Activated naive CD4-positive, alpha-beta T cell treated with anti-CD3 and anti-CD28 coated beads, Interleukin-2, amount 50 U/mL, for 16 hours (primary cell): ENCODE measurements at regions not wholly inside any gene's neighbourhood (a gene's known extent, or its start where the extent isn't known, plus 50 kb on each side); places are given as distances from the start of the nearest gene placed in this dataset.
"Not testable (repeated sequence)": the region's sequence is repeated elsewhere in the genome, so short reads cannot be mapped to it uniquely, and the experiment has no call there.

Source experiments
- DNase-seq: peaks from one replicate; pipeline ENCODE4 v3.0.0-alpha.2; 2020

DNA sequence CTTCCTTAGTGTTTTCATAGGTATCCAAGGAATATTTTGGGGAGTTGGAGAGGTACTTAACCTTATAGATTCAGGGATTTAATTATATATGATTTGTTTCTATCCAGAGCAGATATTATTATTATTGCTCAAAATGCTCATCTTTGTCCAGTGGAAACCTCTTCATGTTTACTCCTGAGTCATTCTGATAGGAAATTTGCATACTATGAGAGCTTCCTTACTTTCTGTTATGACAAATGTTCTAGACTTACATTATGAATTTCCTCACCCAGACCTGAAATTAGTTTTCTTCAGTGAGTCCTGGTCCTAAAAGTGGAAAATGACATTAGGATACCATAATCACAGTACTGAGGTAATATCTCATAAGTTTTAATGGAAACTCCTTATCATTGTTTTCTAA, 57.5 kb upstream of the PLPPR5 start:
- DNase-seq, result no peak

DNA sequence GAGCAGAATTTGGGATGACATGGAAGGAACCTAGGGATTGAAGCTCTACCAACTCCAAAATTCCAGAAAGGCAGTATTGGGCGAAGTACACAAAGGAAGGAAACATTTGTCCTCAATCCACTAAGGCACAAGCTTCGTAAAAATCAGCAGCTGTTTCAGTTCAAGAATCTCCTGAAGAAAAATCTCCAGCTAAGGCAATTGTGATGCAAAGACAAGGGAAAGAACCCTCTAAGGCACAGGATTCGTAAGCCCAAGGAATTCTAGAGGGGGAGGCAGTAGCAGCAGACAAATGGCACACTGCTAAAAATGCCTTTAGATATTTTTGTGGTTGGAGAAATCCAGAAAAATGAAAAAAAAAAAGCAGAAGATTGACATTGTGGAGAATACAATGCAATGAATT, 64.5 kb upstream of the PLPPR5 start:
- no peak for DNase-seq

DNA sequence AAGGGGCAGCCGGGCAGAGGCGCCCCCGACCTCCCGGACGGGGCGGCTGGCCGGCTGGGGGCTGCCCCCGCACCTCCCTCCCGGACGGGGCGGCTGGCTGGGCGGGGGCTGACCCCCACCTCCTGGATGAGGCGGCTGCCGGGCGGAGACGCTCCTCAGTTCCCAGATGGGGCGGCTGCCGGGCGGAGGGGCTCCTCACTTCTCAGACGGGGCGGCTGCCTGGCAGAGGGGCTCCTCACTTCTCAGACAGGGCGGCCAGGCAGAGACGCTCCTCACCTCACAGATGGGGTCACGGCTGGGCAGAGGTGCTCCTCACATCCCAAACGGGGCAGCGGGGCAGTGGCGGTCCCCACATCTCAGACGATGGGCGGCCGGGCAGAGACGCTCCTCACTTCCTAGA, 73.9 kb upstream of the PLPPR5 start:
- not testable (repeated sequence) for DNase-seq

DNA sequence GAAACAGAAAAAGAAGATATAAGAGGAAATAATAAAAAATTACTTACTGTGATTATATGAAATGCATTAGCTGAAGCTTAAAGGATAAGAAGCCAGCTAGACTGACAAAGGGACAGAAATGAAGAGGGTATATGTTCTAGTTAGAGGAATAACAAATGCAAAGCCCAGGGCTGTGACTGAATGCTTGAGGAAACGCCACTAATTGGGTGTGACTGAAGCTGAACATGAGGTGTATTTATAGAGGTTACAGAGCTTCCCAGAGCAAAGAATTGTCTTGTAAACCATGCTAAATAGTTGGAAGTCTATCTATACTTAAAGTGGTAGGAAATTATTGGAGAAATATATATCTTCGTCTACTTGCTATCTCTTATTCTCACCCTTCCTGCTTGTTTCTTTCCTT, 77.7 kb upstream of the PLPPR5 start:
- no peak for DNase-seq

DNA sequence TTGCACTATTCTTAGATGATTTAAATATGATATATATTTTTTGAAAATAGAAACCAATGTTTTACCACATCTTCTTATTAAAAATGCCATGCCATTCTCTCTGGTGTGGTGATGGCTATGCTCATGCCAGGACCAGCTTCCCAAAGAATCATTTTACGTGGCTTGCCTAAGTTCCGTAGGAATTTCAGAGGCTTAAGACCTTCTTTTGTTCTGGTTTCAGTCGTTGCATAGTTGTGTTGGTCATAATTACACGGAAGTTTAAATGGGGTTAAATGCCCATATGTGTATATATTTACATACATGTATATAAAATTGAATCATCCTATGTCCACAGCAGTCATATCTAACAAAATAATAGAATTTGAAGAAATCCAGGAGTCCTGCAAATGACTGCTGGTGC, 78.7 kb upstream of the PLPPR5 start:
- no peak for DNase-seq

DNA sequence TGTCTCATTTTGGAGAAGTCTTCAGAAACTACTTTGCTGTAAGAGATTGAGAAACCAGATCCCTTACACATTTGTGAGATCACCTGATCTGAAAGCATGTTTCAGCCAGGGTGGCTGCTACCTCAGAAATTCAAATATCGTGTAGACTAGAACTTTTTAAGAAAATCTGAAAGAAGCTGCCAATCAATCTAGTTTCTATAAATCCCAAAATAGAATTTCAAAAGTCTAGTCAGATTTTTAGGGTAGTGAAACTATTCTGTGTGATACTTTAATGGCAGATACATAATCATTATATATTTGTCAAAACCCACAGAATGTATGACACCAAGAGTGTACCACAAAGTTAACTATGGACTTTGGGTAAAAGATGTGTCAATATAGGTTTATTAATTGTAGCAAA, 79.9 kb upstream of the PLPPR5 start:
- no peak for DNase-seq

DNA sequence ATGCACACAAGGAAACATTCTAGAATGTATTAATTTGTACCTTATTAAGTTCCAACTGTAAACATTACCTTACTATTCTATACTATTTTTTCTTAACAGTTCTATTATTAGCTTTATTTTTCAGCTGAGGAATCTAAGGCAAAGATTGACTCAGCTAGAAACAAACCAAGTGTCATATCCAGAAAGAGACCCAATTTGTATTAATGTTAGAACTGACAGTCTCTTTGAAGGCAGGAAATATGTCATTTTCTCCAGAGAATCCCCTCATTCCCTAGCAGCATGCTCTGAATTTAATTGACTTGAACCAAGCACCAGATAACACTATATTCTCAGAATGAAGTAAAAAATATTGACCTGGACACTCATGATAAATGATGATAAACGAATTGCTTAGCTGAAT, 81.4 kb upstream of the PLPPR5 start:
- no peak for DNase-seq

DNA sequence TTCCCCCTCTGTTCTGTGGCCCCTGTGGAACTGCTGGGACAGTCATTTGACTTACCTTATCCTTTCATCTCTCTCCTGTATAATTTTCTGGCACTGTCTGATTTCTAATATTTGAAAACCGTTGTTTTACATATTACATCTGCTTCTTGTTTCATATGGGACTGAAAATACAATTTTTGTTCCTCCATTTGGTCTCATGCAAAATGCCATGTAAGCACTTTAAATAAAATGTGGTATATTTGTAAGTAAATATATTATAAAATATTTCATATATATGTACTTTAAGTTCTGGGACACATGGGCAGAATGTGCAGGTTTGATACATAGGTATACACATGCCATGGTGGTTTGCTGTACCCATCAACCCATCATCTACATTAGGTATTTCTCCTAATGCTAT, 93.9 kb upstream of the PLPPR5 start:
- DNase-seq, result no peak

DNA sequence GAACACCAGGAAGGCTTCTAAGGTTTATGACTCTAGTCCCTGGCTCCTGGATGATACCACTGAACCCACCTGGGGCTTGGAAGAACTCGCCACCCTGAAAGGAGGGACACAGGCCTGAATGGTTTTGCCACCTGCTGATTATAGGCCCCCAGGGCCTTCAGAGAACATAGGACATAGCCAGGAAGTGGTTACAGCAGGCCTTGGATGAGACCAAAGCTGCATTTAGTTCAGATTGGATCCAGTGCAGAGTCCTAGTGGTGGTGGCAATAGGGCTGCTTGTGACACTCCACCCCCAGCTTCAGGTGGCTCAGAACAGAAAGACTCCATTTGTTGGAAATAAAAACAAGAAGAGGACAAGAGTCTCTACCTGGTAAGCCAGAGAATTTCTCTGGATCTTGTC, 101.6 kb upstream of the PLPPR5 start:
- DNase-seq, result no peak

DNA sequence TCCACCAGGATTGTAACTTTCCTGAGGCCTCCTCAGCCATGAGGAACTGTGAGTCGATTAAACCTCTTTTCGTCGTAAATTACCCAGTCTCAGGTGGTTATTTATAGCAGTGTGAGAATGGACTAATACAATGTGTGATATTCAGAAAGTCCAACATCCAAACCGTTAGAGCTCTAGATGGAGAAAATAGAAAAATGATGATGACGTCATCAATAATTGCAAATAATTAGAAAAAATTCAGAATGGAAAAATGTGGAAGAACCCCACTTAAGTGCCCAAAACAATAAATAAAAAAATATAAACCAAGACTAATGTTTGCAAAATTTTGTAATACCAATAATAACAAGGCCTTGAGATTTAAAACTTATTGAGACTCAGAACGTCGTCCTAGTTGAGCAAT, 103.0 kb upstream of the PLPPR5 start:
- DNase-seq, result no peak

DNA sequence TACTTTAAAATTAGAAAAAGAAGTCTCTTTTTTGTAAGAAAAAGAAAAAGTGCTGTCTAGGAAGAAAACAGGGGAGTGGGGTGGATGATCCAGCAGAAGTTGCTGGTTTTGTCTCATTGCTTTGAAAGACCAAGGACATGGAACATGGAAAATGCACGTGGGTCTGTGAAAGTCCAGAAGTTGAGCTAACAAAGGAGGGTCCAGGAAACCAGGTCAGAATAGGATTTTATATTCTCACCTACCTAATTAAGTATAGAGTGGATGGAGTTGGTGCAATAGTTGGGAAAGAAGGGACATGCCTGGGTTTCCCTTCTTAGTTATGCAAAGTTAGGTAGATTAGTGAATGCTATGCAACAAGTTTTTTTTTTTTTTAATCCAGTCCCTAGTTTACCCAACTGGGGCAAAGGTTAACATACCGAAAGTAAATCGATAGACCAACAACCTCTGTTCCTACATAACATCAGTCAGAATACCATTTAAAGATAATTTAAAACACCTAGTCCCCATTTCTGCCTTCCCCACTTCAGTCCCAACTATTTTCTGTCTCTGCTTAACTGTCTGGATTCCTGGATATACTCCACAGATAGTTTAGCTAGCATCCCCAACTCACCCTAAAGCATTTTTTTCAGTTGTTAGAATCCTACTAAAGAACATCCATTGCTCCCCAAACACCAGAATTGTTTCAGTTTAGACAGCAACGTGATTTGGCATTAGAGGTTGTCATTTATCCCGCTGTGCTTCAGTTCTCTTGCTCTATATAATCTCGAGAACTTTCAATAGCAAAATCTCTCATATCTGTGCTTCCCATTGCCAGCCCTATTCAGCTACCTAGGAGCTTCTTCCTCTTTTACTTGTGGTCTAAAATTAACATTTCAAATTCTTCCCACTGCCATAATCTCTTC, 105.7 kb upstream of the PLPPR5 start:
- DNase-seq, result no peak

DNA sequence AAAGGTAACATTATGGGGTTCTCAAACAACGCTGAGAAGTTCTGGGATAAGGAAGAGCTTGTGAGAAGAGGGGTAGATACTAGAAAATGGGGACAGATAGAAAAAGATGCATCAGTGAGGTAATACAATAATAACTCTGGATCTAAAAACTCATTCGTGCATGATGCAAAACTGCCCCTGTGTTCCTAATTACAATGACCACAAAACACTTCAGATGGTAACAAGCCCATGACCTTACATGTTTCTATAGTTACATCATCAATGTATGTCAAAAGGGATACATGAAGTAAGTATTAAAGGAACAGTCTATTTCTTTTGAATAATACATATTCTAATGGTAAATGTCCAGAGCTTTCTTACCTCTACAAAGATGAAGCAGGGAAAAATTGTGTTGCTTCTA, 110.6 kb upstream of the PLPPR5 start:
- DNase-seq, result no peak

DNA sequence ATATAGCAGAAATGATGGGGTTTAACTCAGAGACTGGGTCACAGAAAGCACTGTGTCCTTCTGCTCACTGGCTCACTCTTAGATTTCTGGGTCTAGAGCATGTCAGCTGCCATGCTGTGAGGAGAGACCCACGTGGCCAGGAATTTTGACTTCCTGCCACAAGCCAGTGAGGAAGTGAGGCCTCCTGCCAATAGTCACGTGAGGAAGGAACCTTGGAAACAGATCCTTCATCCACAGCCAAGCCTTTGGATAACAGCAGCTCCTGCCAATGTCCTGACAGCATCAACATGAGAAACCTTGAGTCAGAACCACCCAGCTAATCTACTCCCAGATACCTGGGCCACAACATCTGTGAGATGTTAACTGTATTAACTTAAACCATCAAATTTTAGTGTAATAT, 114.5 kb upstream of the PLPPR5 start:
- no peak for DNase-seq

DNA sequence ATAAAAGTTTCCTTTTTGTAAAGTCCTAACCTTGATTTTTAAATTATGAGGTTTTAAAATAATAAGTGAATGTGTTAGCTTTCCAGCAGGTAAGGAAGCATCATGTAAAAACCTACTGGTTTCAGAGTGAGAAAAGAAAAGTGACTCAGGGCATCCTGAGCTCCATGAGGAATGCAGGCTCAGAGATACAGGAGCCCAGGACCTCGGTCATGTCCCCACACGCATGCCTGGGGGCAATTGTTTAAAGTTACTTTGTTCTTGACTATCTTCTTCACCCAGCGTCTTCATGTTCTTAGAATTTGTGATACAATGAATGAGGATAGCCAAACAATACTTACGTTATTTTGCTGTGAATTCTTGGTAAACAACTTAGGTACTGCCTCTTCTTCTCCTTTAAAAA, 117.4 kb upstream of the PLPPR5 start:
- DNase-seq, result no peak

DNA sequence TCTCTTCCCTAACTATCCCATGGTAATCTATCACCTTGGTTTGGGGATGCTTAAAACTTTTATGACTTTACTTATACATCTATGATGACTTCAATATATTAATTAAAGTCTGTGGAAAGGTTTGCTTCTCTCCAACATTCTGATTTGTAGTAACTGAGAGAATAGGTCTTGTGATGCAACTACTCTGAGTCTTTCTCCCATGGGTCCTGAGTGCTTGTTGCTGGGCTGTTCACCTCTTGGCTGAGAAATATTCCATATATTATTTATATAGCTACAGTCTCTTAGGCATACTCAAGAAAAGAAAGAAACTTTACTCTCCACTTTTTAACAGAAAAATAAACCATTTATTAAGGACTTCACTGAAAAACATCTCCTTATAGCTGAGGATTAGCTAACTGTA, 119.3 kb upstream of the PLPPR5 start:
- no peak for DNase-seq

DNA sequence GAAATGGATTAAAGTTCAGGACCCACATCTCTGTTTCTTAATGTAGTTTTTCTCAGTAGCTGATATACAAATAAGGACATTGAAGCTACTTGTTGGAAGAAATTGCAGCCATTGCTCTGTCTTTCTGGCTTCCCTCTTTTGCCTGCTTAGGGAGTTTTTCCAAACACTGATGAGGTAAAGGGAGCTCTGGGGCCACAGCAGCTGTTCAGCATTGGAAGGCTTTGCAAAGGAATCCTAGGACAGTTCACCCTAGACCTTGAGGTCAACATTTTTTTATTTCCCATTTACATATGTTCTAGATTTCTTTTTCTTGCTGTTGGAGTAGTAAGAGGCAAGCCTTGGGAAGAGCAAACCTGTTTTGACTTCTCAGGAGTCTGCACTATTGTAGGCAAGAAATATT, 126.9 kb upstream of the PLPPR5 start:
- no peak for DNase-seq

DNA sequence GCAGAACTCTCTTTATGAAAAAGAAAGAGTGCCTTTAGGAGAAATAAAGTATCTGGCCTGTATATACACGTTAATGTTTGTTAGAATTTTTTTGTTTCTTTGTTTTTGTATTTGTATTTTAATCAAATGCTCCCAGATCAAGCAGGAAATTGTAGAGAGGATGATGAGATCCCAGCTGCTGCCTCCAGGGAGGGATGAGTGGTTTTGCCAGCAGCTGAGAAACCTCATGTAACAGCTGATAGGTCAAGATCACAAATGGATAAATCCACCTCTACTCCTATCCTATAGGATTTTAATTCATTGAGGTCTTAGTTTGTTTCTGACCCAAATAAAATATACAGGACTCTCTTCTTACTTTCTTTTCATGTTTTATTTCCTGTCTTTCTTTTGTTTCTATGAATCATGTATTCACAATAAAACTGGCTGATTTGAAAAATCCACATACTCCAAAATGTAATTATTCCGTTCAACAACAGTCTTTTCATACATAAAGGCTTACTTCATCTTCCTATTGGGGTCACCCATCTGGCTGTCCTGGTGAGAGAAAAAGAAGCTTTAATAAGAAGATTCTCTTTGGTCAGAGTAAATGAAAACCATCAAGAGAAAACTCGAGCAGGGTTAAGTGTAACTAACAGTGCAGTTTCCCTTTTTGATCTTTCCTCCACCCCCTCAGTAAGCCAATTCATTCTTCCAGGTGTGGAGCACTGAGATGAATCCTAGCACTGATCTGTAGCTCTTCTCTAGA, 129.3 kb upstream of the PLPPR5 start:
- no peak for DNase-seq

DNA sequence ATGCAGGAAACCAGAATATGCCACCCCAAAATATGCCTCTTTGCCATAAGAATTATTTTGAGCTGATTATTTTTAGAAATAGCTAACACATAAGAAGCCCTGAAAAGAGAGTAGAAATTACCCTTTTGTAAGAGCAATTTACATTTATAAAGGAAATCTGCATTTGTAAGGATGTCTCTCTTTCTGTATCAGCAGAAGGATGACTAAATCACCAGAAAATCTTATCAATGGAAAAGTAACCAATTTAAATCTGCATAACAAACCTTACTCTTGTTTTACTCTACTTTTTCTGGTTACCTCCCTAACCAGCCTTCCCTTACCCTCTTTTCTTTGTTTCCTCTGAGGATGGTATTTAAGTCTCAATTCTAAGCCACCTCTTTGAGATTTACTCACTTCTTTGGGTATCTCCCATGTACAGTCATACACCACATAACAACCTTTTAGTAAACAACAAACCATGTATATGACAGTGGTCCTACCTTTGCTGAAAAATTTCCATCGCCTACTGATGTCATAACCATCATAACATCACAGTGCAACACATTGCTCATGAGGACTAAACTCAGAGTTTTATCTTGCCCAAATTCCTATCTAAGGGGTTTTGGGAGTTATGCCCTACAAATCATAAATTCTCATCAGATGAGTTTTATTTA, 126.6 kb upstream of the PLPPR4 start:
- no peak for DNase-seq

DNA sequence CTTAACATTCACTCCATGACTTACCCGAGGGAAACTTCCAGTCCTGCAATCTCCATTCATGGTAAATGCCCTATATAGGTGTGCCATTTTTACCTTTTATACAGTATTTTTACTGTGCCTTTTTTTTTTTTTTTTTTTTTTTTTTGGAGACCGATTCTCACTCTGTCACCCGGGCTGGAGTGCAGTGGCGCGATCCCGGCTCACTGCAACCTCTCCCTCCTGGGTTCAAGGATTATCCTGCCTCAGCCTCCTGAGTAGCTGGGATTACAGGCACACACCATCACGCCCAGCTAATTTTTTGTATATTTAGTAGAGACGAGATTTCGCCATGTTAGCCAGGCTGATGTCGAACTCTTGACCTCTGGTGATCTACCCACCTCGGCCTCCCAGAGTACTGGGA, 124.4 kb upstream of the PLPPR4 start:
- no peak for DNase-seq

DNA sequence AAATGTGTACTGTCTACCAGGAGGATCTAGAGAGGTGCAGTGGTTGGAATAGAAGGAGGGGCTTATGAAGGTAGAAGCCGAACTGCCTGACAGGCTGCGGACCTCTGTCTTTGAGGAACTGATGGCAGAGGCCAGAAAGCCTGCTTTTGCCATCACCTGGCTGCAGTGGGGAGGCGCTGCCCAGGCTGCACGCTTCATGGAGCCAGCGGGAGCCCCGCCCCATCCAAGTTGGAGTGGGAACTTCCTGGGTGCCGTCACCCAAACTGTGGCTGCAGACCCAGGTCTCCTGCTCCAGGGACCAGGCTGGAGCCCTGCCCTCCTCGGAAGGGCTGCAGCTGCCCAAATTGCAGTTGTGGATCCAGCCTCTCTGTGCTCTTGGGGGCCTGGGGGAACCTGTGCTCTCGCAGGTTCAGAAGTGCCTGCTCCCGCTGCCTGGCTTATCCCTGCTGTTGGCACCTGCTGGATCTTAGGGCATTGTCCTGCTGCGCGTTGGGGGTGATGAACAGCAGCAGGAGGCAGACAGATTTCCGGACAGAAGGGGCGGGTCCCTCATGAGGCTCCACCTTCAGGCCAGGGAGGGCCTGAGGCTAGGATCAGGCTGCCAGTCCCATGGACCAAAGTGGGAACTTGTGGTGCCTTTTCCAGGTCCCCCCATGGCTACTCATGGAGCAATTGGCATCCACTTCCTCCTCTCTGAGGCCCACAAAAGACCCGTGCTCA, 118.0 kb upstream of the PLPPR4 start:
- DNase-seq, result no peak

DNA sequence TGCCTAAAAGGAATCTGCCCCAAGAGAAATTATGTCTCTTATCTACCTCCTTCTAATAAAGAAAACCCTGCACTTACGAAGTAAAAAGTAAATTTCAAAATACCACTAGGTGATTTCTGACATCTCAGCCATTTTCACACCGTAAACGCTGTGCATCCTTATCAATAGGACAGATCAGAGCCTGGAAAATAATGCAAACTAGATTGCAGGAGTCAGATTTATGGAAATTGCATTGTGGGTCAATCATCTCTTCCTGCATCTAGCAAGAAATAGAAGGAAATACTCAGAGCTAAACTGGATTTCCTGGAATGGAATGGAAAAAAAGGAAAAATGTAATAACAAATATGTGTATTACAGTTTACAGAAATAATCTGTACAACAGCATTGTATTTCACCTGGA, 114.3 kb upstream of the PLPPR4 start:
- DNase-seq, result no peak

DNA sequence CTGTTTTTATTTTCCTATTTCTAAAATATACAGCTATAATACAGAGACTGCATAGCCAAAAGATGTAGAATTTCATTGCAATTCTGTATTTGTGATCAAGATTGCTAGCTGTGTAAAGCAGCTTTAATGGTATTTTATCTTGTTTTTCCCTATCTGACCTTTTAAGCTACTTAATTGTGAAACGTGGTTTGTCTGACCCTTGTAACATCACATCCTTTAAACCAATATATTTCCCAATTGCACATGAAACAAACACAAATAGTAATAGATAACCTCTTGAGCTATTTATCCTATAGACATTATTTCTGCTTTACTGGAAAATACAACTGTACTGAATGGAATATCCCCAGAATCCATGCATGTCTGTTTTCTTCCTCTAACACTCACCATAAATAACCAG, 112.2 kb upstream of the PLPPR4 start:
- no peak for DNase-seq

DNA sequence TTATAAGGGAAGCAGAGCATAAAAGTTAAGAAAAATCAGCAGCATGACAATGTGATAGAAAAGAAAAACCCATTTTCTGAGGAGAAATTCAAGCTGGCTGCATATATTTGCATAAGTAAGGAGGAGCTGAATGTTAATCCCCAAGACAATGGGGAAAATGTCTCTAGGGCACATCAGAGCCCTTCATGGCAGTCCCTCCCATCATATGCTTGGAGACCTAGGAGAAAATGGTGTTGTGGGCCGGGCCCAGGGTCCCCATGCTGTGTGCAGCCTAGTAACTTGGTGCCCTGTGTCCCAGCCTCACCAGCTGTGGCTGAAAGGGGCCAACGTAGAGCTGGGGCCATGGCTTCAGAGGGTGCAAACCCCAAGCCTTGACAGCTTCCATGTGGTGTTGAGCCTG, 100.6 kb upstream of the PLPPR4 start:
- DNase-seq, result no peak
